HG03571 (cell line): ENCODE measurements at regions not wholly inside any gene's neighbourhood (a gene's known extent, or its start where the extent isn't known, plus 50 kb on each side); places are given as distances from the start of the nearest gene placed in this dataset.
"Not testable (repeated sequence)": the region's sequence is repeated elsewhere in the genome, so short reads cannot be mapped to it uniquely, and the experiment has no call there.

Experiments used
- ATAC-seq: cut with Tn5 transposase; IDR thresholded peaks from one replicate; pipeline ENCODE4 v1.9.1; 2021; ENCODE audit not compliant: unreplicated experiment

DNA sequence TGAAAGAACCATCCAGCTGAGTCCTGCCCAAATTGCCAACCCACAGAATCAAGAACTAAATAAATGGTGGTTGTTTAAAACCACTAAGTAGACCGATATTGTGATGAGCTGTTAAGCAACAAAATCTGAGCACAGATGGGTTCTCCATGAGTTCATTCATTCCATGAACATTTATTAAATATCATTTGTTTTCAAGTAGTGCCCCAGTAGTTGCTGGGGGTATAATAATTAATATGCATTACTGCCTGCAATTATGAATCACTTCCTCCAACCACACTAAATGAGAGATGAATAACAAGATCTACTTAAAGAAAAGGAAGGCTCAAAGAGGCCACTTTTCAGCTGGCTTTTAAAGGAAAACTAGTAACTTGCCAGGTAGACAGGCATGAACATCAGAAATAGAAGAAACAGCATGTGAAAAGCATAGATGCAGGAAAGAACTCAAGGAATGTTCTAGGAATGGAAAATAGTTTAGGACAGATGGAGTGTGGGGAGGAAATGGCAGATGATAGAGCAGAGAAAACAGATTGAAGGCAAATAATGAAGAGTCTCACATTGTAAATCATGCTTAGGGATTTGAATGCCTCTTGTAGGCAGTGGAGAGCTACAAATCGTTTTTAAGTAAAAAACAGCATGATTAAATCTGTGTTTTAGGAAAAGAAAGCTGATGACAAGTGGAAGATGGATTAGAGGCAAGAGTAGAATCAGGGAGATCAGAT is 641.7 kb upstream of the DIPK2B start:
- ATAC-seq, result no peak

DNA sequence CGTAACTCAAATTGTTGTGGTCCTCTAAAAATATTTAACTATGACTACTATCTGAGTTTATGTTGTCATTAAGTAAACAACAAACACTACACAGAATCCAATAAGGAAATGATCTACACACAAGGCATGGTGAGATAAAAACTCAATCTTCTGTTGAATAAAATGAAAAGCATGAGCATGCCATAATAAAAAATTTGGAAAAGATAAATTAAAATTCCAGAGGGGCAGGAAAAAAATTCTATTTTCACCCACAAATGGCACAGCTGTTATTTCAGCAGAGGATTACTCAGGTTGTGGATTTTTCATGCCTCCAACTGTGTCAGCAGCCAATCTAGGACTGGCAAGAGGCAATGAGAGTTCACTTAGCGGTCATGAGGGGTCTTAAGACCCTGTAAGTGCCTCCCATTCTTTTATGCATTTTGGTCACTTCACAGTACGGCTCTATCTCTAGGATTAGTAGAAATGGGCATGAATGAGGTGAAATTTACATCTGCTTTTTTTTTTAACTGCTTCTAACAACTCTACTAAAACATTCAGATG is 639.8 kb upstream of the DIPK2B start:
- no peak for ATAC-seq

DNA sequence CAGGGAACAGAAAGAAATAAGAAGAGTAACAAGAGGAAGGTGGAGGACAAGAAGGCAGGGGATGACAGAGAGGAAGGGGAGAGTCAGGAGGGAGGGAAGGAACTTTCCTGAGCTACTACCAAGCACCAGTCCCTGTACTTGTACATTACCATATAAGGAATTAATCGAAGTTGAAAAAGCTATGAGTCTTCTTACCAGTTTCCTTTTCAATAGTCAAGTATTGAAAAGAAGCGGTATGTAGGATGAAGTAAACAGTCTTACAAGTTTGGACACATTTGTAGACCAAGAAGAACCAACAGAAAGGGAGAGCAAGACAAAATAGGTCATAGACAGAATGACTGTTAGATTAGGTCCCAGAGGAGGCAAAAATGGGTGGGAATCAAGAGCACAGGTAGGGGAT is 629.7 kb upstream of the DIPK2B start:
- no peak for ATAC-seq

DNA sequence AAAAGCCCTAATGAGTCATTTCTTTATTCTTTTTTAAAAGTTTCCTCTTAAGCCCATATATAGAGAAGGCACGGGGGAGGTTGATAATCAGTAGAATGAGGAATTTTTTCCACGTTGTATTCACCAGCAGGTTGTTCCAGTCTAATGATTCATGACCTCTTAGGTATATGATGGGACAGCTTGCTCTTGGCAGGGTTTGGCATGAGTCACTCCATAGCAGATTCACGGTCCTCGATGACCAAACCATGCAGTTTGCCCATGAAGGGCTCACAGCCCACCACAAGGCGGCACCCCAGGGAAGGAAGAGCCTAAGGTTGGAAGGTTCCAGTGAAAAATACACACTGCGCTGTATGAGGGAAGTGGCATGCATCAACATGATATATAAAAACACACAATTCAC is 623.8 kb upstream of the DIPK2B start:
- ATAC-seq, result no peak

GRCh38 chrX:45823536-45823935 is 622.9 kb upstream of the DIPK2B start:
- no peak for ATAC-seq

GRCh38 chrX:45822124-45822523 is 621.4 kb upstream of the DIPK2B start:
- no peak for ATAC-seq

- ATAC-seq, result no peak
These were observed 618.2 kb upstream of the DIPK2B start for GRCh38 chrX:45818913-45819312.

DNA sequence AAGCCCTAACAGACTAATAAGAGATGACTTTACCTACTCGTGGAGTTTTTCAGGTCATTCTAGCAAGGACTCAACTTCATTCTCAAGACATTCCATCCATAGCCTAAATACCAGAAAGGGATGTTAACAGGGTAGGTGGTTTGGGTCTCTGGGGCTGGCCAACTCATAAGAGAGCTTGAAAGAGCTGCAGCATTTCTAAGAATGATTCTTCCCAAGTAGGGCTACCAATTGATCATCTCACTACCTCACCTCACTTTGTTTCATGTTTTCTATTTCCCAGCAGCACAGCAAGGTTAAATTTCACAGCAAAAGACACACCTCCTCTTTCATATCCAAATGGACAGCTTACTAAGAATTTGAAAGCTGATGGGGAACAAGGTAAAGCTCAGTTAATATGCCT is 614.8 kb upstream of the DIPK2B start:
- ATAC-seq, result no peak

DNA sequence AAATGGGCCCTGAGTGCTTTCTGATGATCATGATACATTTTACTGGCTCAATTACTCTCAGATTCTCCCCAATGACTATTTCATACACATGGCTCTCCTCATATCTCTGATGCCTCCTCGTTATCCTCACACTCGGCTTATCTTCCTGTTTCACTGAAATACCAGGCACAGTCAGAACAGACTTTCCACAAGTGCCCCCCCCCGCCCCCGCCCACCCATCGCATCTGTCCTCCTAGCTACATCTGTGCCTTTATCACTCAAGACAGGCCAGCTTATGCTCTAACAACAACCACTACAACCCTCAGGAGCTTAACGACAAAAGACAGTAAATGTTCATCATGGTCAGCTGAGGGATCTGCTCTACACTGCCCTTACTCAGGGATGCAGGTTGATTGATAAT is 610.6 kb upstream of the DIPK2B start:
- ATAC-seq, result no peak

GRCh38 chrX:45807572-45808425 is 607.1 kb upstream of the DIPK2B start:
- no peak for ATAC-seq

DNA sequence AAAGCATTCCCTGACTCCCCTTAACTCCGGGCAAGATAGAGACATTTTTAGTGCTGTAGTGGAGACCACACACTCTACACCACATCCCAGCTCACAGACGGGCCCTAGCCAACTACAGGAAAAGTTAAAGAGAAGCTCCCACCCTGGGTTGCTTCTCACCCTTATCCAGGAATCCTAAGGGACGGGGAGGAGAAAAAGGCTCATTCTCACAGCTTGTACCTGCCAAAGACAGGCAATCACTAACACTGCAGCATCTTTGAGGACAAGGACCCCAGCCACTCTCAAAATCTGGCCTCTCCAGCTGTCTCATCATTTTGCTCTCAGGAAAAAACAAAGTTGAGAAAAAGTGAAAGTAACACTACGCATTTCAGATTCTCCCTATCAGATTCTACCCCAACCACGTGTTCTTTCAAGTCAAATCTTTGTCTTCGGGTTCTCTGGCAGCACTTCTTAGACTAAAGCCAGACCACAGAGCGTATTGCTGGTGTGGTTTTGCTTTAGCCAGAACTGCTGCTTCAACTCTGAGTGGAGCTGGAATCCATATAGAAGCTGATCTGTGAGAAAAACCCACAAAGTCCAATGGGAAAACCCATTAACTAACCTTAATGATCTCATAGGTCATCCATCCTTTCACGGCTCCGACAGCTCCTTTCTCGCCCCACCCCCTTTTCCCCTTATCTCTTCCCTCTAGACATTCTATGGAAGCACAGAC is 605.9 kb upstream of the DIPK2B start:
- ATAC-seq, result peak; percentile 68

DNA sequence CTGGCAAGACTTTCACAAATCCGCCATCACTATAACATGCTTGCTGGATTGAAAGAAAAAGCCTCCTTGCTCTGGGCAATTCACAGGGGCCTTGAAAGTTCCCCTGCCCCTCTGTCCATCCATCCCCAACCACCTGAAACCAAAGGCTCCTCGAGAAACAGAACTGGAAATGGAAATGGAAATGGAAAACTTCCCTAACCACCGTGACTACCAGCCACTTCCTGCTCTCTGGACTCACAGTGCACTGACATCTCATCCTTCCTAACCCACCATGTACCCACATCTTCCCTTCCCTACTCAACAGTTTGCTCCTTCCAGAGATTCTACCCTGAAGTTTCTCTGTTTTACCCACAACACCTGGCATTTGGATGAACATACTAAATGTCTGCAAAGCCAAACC is 603.6 kb upstream of the DIPK2B start:
- ATAC-seq, result no peak

GRCh38 chrX:45803383-45803921 is 602.8 kb upstream of the DIPK2B start:
- ATAC-seq, result no peak

- ATAC-seq, result no peak
These were observed 600.9 kb upstream of the DIPK2B start for GRCh38 chrX:45801554-45801953.

DNA sequence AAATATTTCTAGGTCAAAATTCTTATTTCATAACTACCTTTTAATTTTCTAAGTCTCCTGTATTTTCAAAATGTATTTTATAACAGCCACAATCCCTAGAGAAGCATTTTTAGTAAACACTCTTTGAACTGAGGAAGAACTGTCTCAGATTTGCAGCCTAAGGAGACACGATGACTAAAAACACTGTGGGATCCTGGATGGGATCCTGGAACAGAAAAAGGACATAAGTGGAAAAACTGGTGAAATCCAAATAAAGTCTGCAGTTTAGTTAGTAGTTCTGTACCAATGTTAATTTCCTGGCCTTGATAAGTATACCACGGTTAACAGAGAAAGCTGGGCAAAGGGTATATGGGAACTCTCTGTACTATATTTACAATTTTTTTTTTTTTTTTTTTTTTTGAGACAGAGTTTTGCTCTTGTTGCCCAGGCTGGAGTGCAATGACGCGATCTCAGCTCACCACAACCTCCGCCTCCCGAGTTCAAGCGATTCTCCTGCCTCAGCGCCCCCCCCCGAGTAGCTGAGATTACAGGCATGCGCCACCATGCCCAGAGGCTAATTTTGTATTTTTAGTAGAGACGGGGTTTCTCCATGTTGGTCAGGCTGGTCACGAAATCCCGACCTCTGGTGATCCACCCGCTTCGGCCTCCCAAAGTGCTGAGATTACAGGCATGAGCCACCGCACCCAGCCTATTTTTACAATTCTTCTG is 600.2 kb upstream of the DIPK2B start:
- not testable (repeated sequence) for ATAC-seq

- no peak for ATAC-seq
These were observed 598.9 kb upstream of the DIPK2B start for GRCh38 chrX:45799576-45799975.

- no peak for ATAC-seq
These were observed 594.9 kb upstream of the DIPK2B start for GRCh38 chrX:45795546-45795945.

GRCh38 chrX:45794995-45795337 is 594.3 kb upstream of the DIPK2B start:
- no peak for ATAC-seq

DNA sequence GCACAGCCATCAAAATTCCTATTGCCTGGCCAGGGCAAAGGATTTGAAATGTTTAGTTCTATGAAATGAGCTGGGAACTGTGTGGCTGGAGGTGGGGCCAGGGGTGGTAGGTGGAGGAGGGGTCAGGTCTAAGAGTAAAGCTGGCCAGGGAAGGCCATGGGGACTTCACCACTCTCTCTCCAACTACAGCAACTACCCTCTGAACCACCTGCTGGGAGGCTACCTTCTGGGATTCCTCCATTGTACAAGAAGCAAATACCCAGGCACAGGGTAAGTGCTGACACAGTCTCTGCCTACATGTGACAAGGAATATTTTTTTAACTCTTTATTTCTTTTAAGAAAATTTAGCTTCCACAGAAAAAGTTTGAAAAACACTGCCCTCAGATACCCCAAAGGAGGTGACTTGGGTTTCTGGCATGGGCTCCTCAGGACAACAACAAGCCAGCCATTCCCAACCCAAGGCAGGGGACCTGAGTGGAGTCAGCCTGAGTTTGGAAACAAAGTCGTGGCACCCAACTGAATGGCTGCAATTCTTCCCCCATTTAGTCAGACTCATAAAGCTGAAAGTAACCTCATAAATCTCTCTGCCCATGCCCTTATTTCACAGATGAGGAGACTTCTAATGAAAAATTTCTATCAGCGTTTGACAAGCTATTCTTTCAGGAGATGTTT is 593.8 kb upstream of the DIPK2B start:
- no peak for ATAC-seq

- no peak for ATAC-seq
These were observed 588.3 kb upstream of the DIPK2B start for GRCh38 chrX:45788941-45789348.
